Fibroblast of lung (primary cell): ENCODE measurements at regions not wholly inside any gene's neighbourhood (a gene's known extent, or its start where the extent isn't known, plus 50 kb on each side); places are given as distances from the start of the nearest gene placed in this dataset.

Source experiments
- CTCF ChIP-seq, 2 donors: IDR thresholded peaks in 1 of 2; conservative IDR thresholded peaks in 1 of 2; 1 replicate in 1 of 2; 2 replicates in 1 of 2; pipeline ENCODE4 v1.5.1; 2011 to 2012; ENCODE audit warnings: low read length in 2 of 2, control low read depth in 1 of 2, inconsistent platforms in 1 of 2, low read depth in 1 of 2, mild to moderate bottlenecking in 1 of 2
- EZH2 ChIP-seq: IDR thresholded peaks from 2 replicates; pipeline ENCODE4 v1.5.1; 2012; ENCODE audit warnings: low read length, control low read depth, mild to moderate bottlenecking; ENCODE audit errors: missing control alignments

- TF ChIP-seq CTCF (conservative IDR thresholded peaks at IDR 0.05 in 1 of 2, IDR thresholded peaks at IDR 0.05 in 1 of 2; ENCODE audit: low read depth in 1 of 2, low read length in 2 of 2), result no peak
- TF ChIP-seq EZH2, result no peak
These were observed 151.1 kb upstream of the UBE2E3 start for GRCh38 chr2:180829261-180829660.
